ENCODE measurements at regions not wholly inside any gene's neighbourhood (a gene's known extent, or its start where the extent isn't known, plus 50 kb on each side); places are given as distances from the start of the nearest gene placed in this dataset.

DNA sequence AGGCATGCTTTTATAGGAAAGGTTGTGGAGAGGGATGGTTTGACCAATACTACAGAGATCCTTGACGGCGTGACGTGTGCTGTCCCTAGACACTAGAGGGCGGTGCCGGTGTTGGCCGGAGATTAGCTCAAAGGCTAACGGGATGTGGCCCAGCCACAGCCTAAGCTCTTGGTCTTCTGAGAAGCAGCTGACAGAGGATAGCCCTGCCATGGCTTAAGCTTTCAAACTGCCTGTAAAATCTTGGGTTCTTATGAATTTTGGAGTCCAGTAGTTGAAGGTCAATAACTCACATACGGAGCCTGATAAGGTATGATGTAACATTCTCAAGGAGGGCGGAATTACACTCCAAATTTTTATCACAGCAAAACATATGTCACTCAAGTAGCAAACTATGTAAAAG lies 515.7 kb upstream of the ATXN7L3B start:
- no peak for TF ChIP-seq EP300 (IDR thresholded peaks at IDR 0.05; ENCODE audit: borderline replicate concordance)
- TF ChIP-seq YY1 (IDR thresholded peaks at IDR 0.05; ENCODE audit: low read depth), result no peak
- TF ChIP-seq, protein P1, sequence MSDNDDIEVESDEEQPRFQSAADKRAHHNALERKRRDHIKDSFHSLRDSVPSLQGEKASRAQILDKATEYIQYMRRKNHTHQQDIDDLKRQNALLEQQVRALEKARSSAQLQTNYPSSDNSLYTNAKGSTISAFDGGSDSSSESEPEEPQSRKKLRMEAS (IDR thresholded peaks at IDR 0.05), result no peak
- TF ChIP-seq, protein P2, sequence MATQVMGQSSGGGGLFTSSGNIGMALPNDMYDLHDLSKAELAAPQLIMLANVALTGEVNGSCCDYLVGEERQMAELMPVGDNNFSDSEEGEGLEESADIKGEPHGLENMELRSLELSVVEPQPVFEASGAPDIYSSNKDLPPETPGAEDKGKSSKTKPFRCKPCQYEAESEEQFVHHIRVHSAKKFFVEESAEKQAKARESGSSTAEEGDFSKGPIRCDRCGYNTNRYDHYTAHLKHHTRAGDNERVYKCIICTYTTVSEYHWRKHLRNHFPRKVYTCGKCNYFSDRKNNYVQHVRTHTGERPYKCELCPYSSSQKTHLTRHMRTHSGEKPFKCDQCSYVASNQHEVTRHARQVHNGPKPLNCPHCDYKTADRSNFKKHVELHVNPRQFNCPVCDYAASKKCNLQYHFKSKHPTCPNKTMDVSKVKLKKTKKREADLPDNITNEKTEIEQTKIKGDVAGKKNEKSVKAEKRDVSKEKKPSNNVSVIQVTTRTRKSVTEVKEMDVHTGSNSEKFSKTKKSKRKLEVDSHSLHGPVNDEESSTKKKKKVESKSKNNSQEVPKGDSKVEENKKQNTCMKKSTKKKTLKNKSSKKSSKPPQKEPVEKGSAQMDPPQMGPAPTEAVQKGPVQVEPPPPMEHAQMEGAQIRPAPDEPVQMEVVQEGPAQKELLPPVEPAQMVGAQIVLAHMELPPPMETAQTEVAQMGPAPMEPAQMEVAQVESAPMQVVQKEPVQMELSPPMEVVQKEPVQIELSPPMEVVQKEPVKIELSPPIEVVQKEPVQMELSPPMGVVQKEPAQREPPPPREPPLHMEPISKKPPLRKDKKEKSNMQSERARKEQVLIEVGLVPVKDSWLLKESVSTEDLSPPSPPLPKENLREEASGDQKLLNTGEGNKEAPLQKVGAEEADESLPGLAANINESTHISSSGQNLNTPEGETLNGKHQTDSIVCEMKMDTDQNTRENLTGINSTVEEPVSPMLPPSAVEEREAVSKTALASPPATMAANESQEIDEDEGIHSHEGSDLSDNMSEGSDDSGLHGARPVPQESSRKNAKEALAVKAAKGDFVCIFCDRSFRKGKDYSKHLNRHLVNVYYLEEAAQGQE (IDR thresholded peaks at IDR 0.05; ENCODE audit: low read depth), result no peak

Data from Ishikawa (cell line).